GM23338 (cell line): ENCODE measurements at regions not wholly inside any gene's neighbourhood (a gene's known extent, or its start where the extent isn't known, plus 50 kb on each side); places are given as distances from the start of the nearest gene placed in this dataset.

Source experiments
- ATAC-seq: fragments of 200-7000 bp; cut with Tn5 transposase; 3 replicates; pipeline ENCODE4 v1.9.1; 2020
- DNase-seq: peaks from one replicate; pipeline ENCODE4 v3.0.0-alpha.2; 2015; ENCODE audit warnings: low spot score
- H2AFZ ChIP-seq: fragments of 200-600 bp; sonication (generic); 2 replicates; pipeline ENCODE4 v1.8.0; 2016; ENCODE audit warnings: antibody characterized with exemption, mild to moderate bottlenecking, moderate library complexity
- H3F3A ChIP-seq: fragments of 200-600 bp; sonication (generic); replicated peaks from 2 replicates; pipeline ENCODE4 v1.8.0; 2017; ENCODE audit warnings: antibody characterized with exemption, mixed run types, low read depth
- H3K27ac ChIP-seq: fragments of 200-600 bp; sonication (generic); 2 replicates; pipeline ENCODE4 v1.6.1; 2016; ENCODE audit warnings: low read depth
- H3K27me3 ChIP-seq: fragments of 200-600 bp; sonication (generic); 2 replicates; pipeline ENCODE4 v1.8.0; 2016; ENCODE audit warnings: mild to moderate bottlenecking, mixed run types, moderate library complexity; ENCODE audit not compliant: insufficient read depth
- H3K36me3 ChIP-seq: fragments of 200-600 bp; sonication (generic); 2 replicates; pipeline ENCODE4 v1.8.0; 2016; ENCODE audit warnings: mild to moderate bottlenecking; ENCODE audit not compliant: insufficient read depth
- H3K4me1 ChIP-seq: fragments of 200-600 bp; sonication (generic); 2 replicates; pipeline ENCODE4 v1.8.0; 2016; ENCODE audit warnings: mild to moderate bottlenecking, moderate library complexity; ENCODE audit not compliant: insufficient read depth
- H3K4me2 ChIP-seq: fragments of 200-600 bp; sonication (generic); 2 replicates; pipeline ENCODE4 v1.7.1; 2017; ENCODE audit warnings: mixed run types
- H3K4me3 ChIP-seq: fragments of 200-600 bp; sonication (generic); 2 replicates; pipeline ENCODE4 v1.6.1; 2016; ENCODE audit warnings: mixed run types
- H3K79me2 ChIP-seq: fragments of 200-600 bp; sonication (generic); replicated peaks from 2 replicates; pipeline ENCODE4 v1.8.0; 2017; ENCODE audit warnings: mild to moderate bottlenecking; ENCODE audit not compliant: insufficient read depth
- H3K9me2 ChIP-seq: fragments of 200-600 bp; sonication (generic); 2 replicates; pipeline ENCODE4 v1.8.0; 2017; ENCODE audit not compliant: insufficient read depth
- H4K20me1 ChIP-seq: fragments of 200-600 bp; sonication (generic); replicated peaks from 2 replicates; pipeline ENCODE4 v1.8.0; 2017; ENCODE audit warnings: mild to moderate bottlenecking; ENCODE audit not compliant: insufficient read depth
- H3K27ac Mint-ChIP-seq: 2 replicates; pipeline ENCODE4 v1.8.0; 2020; ENCODE audit warnings: inconsistent platforms, mild to moderate bottlenecking, moderate library complexity, mixed read lengths
- H3K27me3 Mint-ChIP-seq: 3 replicates; pipeline ENCODE4 v1.8.0; 2022; ENCODE audit warnings: low read depth, mild to moderate bottlenecking, moderate library complexity, mixed read lengths, inconsistent platforms; ENCODE audit not compliant: insufficient read depth, poor library complexity
- H3K36me3 Mint-ChIP-seq: 3 replicates; pipeline ENCODE4 v1.8.0; 2021; ENCODE audit warnings: low read depth, mild to moderate bottlenecking, inconsistent platforms, moderate library complexity, mixed read lengths
- H3K4me1 Mint-ChIP-seq: 3 replicates; pipeline ENCODE4 v1.8.0; 2020; ENCODE audit warnings: mild to moderate bottlenecking, inconsistent platforms, mixed read lengths
- H3K4me3 Mint-ChIP-seq: 3 replicates; pipeline ENCODE4 v1.8.0; 2021; ENCODE audit warnings: moderate library complexity, mild to moderate bottlenecking, inconsistent platforms, mixed read lengths
- H3K9me3 Mint-ChIP-seq: 3 replicates; pipeline ENCODE4 v1.8.0; 2020; ENCODE audit warnings: moderate library complexity, mild to moderate bottlenecking, inconsistent platforms, mixed read lengths
- CREB1 ChIP-seq: fragments of 250-450 bp; sonication (Bioruptor Pico); IDR thresholded peaks from 2 replicates; pipeline ENCODE4 v1.5.0; 2020; ENCODE audit warnings: low read depth, mild to moderate bottlenecking, moderate library complexity
- ETS1 ChIP-seq: IDR thresholded peaks from 2 replicates; pipeline ENCODE4 v1.6.1; 2016; ENCODE audit warnings: antibody characterized with exemption
- EZH2 ChIP-seq: fragments of 200-600 bp; sonication (generic); IDR thresholded peaks from one replicate; pipeline ENCODE4 v1.8.0; 2017; ENCODE audit warnings: antibody characterized with exemption, mild to moderate bottlenecking, low read depth; ENCODE audit not compliant: unreplicated experiment
- EZH2phosphoT487 ChIP-seq: fragments of 200-600 bp; sonication (generic); IDR thresholded peaks from one replicate; pipeline ENCODE4 v1.8.1; 2018; ENCODE audit warnings: antibody characterized with exemption; ENCODE audit not compliant: unreplicated experiment
- JUNB ChIP-seq: IDR thresholded peaks from one replicate; pipeline ENCODE4 v1.6.1; 2016; ENCODE audit warnings: antibody characterized with exemption; ENCODE audit not compliant: unreplicated experiment
- NANOG ChIP-seq: IDR thresholded peaks from 2 replicates; pipeline ENCODE4 v1.6.1; 2016; ENCODE audit warnings: antibody characterized with exemption, borderline replicate concordance
- POLR2AphosphoS5 ChIP-seq: IDR thresholded peaks from 2 replicates; pipeline ENCODE4 v1.6.1; 2016; ENCODE audit warnings: antibody characterized with exemption, low read depth
- STAT1 ChIP-seq: IDR thresholded peaks from one replicate; pipeline ENCODE4 v1.6.1; 2016; ENCODE audit warnings: antibody characterized with exemption; ENCODE audit not compliant: unreplicated experiment
- ZNF114 ChIP-seq: fragments of 250-450 bp; sonication (Bioruptor Pico); IDR thresholded peaks from 2 replicates; pipeline ENCODE4 v1.5.0; 2020; ENCODE audit warnings: mild to moderate bottlenecking, moderate library complexity
- ZNF331 ChIP-seq: fragments of 250-450 bp; sonication (Bioruptor Pico); IDR thresholded peaks from 2 replicates; pipeline ENCODE4 v1.5.0; 2020; ENCODE audit warnings: low read depth, mild to moderate bottlenecking, moderate library complexity
- TF ChIP-seq, protein P1 (sequence below): fragments of 250-450 bp; sonication (Bioruptor Pico); IDR thresholded peaks from 2 replicates; pipeline ENCODE4 v1.5.0; 2020; ENCODE audit warnings: mild to moderate bottlenecking, moderate library complexity
- TF ChIP-seq, protein P2 (sequence below): IDR thresholded peaks from one replicate; pipeline ENCODE4 v1.6.1; 2018; ENCODE audit warnings: antibody characterized with exemption; ENCODE audit not compliant: unreplicated experiment
- TF ChIP-seq, protein P3 (sequence below), 2 experiments: fragments of 200-600 bp in 1 of 2; sonication (generic) in 1 of 2; conservative IDR thresholded peaks; 2 replicates each; pipeline versions ENCODE4 v1.5.1 to v1.6.1; 2016 to 2017; ENCODE audit warnings: antibody characterized with exemption in 2 of 2, low read depth in 2 of 2, mild to moderate bottlenecking in 2 of 2, moderate library complexity in 1 of 2

DNA sequence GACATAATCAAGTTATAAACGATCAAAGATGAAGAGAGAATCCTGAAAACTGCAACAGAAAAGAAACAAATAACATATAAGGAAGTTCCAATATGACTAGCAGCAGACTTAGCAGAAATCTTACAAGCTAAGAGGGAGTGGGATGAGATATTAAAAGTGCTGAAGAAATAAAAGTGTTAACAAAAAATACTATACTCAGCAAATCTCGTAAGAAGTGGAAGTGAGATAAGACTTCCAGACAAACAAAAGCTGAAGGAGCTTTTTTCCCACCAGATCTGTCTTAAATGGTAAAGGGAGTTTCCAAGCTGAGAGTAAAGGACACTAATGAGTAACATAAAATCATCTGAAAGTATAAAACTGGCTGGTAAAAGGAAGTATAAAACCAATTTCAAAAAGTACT is 2036.0 kb upstream of the C9orf72 start:
- Mint-ChIP-seq H3K27ac (no peak overlapping the region), H3K36me3 (no peaks in the 10 kb centered on the region), H3K4me3 (no peak overlapping the region), H3K9me3 (no peaks in the 10 kb centered on the region), H3K4me1 (no peaks in the 10 kb centered on the region), H3K27me3 (peaks cover 2% of the 10 kb centered on the region)
- no peak for ATAC-seq
- Histone ChIP-seq H3K4me2 (no peak overlapping the region), H4K20me1 (no peaks in the 10 kb centered on the region), H3F3A (no peaks in the 10 kb centered on the region), H3K36me3 (no peaks in the 10 kb centered on the region), H3K4me1 (no peaks in the 10 kb centered on the region), H3K4me3 (no peak overlapping the region), H2AFZ (no peak overlapping the region), H3K9me2 (no peaks in the 10 kb centered on the region), H3K79me2 (no peaks in the 10 kb centered on the region), H3K27ac (no peak overlapping the region), H3K27me3 (no peaks in the 10 kb centered on the region)
- no peak for TF ChIP-seq EZH2
- TF ChIP-seq ZNF114 (CRISPR knock-in tag): no peak
- TF ChIP-seq NANOG: no peak
- TF ChIP-seq, protein P1, sequence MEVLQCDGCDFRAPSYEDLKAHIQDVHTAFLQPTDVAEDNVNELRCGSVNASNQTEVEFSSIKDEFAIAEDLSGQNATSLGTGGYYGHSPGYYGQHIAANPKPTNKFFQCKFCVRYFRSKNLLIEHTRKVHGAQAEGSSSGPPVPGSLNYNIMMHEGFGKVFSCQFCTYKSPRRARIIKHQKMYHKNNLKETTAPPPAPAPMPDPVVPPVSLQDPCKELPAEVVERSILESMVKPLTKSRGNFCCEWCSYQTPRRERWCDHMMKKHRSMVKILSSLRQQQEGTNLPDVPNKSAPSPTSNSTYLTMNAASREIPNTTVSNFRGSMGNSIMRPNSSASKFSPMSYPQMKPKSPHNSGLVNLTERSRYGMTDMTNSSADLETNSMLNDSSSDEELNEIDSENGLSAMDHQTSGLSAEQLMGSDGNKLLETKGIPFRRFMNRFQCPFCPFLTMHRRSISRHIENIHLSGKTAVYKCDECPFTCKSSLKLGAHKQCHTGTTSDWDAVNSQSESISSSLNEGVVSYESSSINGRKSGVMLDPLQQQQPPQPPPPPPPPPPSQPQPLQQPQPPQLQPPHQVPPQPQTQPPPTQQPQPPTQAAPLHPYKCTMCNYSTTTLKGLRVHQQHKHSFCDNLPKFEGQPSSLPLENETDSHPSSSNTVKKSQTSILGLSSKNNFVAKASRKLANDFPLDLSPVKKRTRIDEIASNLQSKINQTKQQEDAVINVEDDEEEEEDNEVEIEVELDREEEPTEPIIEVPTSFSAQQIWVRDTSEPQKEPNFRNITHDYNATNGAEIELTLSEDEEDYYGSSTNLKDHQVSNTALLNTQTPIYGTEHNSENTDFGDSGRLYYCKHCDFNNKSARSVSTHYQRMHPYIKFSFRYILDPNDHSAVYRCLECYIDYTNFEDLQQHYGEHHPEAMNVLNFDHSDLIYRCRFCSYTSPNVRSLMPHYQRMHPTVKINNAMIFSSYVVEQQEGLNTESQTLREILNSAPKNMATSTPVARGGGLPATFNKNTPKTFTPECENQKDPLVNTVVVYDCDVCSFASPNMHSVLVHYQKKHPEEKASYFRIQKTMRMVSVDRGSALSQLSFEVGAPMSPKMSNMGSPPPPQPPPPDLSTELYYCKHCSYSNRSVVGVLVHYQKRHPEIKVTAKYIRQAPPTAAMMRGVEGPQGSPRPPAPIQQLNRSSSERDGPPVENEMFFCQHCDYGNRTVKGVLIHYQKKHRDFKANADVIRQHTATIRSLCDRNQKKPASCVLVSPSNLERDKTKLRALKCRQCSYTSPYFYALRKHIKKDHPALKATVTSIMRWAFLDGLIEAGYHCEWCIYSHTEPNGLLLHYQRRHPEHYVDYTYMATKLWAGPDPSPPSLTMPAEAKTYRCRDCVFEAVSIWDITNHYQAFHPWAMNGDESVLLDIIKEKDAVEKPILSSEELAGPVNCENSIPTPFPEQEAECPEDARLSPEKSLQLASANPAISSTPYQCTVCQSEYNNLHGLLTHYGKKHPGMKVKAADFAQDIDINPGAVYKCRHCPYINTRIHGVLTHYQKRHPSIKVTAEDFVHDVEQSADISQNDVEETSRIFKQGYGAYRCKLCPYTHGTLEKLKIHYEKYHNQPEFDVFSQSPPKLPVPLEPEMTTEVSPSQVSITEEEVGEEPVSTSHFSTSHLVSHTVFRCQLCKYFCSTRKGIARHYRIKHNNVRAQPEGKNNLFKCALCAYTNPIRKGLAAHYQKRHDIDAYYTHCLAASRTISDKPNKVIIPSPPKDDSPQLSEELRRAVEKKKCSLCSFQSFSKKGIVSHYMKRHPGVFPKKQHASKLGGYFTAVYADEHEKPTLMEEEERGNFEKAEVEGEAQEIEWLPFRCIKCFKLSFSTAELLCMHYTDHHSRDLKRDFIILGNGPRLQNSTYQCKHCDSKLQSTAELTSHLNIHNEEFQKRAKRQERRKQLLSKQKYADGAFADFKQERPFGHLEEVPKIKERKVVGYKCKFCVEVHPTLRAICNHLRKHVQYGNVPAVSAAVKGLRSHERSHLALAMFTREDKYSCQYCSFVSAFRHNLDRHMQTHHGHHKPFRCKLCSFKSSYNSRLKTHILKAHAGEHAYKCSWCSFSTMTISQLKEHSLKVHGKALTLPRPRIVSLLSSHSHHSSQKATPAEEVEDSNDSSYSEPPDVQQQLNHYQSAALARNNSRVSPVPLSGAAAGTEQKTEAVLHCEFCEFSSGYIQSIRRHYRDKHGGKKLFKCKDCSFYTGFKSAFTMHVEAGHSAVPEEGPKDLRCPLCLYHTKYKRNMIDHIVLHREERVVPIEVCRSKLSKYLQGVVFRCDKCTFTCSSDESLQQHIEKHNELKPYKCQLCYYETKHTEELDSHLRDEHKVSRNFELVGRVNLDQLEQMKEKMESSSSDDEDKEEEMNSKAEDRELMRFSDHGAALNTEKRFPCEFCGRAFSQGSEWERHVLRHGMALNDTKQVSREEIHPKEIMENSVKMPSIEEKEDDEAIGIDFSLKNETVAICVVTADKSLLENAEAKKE (CRISPR knock-in tag): no peak
- no peak for TF ChIP-seq POLR2AphosphoS5
- TF ChIP-seq ZNF331 (CRISPR knock-in tag): no peak
- TF ChIP-seq, protein P2, sequence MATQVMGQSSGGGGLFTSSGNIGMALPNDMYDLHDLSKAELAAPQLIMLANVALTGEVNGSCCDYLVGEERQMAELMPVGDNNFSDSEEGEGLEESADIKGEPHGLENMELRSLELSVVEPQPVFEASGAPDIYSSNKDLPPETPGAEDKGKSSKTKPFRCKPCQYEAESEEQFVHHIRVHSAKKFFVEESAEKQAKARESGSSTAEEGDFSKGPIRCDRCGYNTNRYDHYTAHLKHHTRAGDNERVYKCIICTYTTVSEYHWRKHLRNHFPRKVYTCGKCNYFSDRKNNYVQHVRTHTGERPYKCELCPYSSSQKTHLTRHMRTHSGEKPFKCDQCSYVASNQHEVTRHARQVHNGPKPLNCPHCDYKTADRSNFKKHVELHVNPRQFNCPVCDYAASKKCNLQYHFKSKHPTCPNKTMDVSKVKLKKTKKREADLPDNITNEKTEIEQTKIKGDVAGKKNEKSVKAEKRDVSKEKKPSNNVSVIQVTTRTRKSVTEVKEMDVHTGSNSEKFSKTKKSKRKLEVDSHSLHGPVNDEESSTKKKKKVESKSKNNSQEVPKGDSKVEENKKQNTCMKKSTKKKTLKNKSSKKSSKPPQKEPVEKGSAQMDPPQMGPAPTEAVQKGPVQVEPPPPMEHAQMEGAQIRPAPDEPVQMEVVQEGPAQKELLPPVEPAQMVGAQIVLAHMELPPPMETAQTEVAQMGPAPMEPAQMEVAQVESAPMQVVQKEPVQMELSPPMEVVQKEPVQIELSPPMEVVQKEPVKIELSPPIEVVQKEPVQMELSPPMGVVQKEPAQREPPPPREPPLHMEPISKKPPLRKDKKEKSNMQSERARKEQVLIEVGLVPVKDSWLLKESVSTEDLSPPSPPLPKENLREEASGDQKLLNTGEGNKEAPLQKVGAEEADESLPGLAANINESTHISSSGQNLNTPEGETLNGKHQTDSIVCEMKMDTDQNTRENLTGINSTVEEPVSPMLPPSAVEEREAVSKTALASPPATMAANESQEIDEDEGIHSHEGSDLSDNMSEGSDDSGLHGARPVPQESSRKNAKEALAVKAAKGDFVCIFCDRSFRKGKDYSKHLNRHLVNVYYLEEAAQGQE: no peak
- TF ChIP-seq, protein P3, sequence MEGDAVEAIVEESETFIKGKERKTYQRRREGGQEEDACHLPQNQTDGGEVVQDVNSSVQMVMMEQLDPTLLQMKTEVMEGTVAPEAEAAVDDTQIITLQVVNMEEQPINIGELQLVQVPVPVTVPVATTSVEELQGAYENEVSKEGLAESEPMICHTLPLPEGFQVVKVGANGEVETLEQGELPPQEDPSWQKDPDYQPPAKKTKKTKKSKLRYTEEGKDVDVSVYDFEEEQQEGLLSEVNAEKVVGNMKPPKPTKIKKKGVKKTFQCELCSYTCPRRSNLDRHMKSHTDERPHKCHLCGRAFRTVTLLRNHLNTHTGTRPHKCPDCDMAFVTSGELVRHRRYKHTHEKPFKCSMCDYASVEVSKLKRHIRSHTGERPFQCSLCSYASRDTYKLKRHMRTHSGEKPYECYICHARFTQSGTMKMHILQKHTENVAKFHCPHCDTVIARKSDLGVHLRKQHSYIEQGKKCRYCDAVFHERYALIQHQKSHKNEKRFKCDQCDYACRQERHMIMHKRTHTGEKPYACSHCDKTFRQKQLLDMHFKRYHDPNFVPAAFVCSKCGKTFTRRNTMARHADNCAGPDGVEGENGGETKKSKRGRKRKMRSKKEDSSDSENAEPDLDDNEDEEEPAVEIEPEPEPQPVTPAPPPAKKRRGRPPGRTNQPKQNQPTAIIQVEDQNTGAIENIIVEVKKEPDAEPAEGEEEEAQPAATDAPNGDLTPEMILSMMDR (conservative IDR thresholded peaks at IDR 0.05; ENCODE audit: low read depth in 2 of 2): no peak
- no peak for TF ChIP-seq JUNB
- TF ChIP-seq STAT1: no peak
- TF ChIP-seq EZH2phosphoT487: no peak
- no peak for TF ChIP-seq CREB1 (CRISPR knock-in tag)
- no peak for TF ChIP-seq ETS1
- DNase-seq: no peak
